ENCODE measurements at regions not wholly inside any gene's neighbourhood (a gene's known extent, or its start where the extent isn't known, plus 50 kb on each side); places are given as distances from the start of the nearest gene placed in this dataset.
"Not testable (repeated sequence)": the region's sequence is repeated elsewhere in the genome, so short reads cannot be mapped to it uniquely, and the experiment has no call there.

GRCh38 chr1:144065299-144066060 is 93.7 kb upstream of the FAM72C start:
- H3K27me3 ChIP-seq; H3K36me3 ChIP-seq; intact Hi-C loops (cut with DNase I); H3K4me1 ChIP-seq; H3K27ac ChIP-seq; DNase-seq; H3K9me3 ChIP-seq; H3K4me3 ChIP-seq: not testable (repeated sequence)
- ATAC-seq, result peak; percentile 85

- H3K4me1 ChIP-seq; H3K9me3 ChIP-seq; H3K27ac ChIP-seq; intact Hi-C loops (cut with DNase I); H3K36me3 ChIP-seq; H3K27me3 ChIP-seq; H3K4me3 ChIP-seq; DNase-seq: not testable (repeated sequence)
- peak; percentile 49 for ATAC-seq
Measured at GRCh38 chr1:144049365-144049764, 77.6 kb upstream of the FAM72C start.

- H3K9me3 ChIP-seq; intact Hi-C loops (cut with DNase I): not testable (repeated sequence)
Measured at GRCh38 chr1:144046645-144047044, 74.9 kb upstream of the FAM72C start.

GRCh38 chr1:144045751-144046546 is 74.2 kb upstream of the FAM72C start:
- intact Hi-C loops (cut with DNase I); H3K27ac ChIP-seq; H3K4me3 ChIP-seq; H3K9me3 ChIP-seq; H3K4me1 ChIP-seq; H3K36me3 ChIP-seq; DNase-seq; H3K27me3 ChIP-seq: not testable (repeated sequence)
- ATAC-seq, result peak; percentile 45

More at GRCh38 chr1:144046645-144047044, 74.9 kb upstream of the FAM72C start:
- ATAC-seq, DNase-seq, H3K4me1 ChIP-seq, H3K27me3 ChIP-seq, H3K4me3 ChIP-seq, H3K36me3 ChIP-seq, H3K27ac ChIP-seq: not testable (repeated sequence)

- intact Hi-C loops (cut with DNase I), result not testable (repeated sequence)
Measured at GRCh38 chr1:144042251-144042650, 70.5 kb upstream of the FAM72C start.

GRCh38 chr1:144040293-144040692 is 68.5 kb upstream of the FAM72C start:
- DNase-seq; H3K27ac ChIP-seq; H3K4me3 ChIP-seq; intact Hi-C loops (cut with DNase I); H3K9me3 ChIP-seq; H3K36me3 ChIP-seq; H3K4me1 ChIP-seq; H3K27me3 ChIP-seq; ATAC-seq: not testable (repeated sequence)

More at GRCh38 chr1:144042251-144042650, 70.5 kb upstream of the FAM72C start:
- not testable (repeated sequence) for H3K27me3 ChIP-seq, H3K4me1 ChIP-seq, ATAC-seq, H3K27ac ChIP-seq, H3K36me3 ChIP-seq, H3K4me3 ChIP-seq, H3K9me3 ChIP-seq, DNase-seq

GRCh38 chr1:144034045-144034444 is 62.3 kb upstream of the FAM72C start:
- H3K4me1 ChIP-seq; intact Hi-C loops (cut with DNase I); H3K4me3 ChIP-seq; H3K27ac ChIP-seq; H3K9me3 ChIP-seq; DNase-seq; H3K27me3 ChIP-seq; H3K36me3 ChIP-seq; ATAC-seq: not testable (repeated sequence)

- H3K4me3 ChIP-seq; H3K4me1 ChIP-seq; DNase-seq; H3K9me3 ChIP-seq; intact Hi-C loops (cut with DNase I); ATAC-seq; H3K27me3 ChIP-seq; H3K36me3 ChIP-seq; H3K27ac ChIP-seq: not testable (repeated sequence)
Measured at GRCh38 chr1:144031550-144031949, 59.8 kb upstream of the FAM72C start.

- ATAC-seq; H3K27ac ChIP-seq; DNase-seq; H3K4me3 ChIP-seq; H3K36me3 ChIP-seq; intact Hi-C loops (cut with DNase I); H3K4me1 ChIP-seq; H3K9me3 ChIP-seq; H3K27me3 ChIP-seq: not testable (repeated sequence)
Measured at GRCh38 chr1:144026022-144026421, 54.2 kb upstream of the FAM72C start.

- H3K27ac ChIP-seq; H3K27me3 ChIP-seq; ATAC-seq; H3K9me3 ChIP-seq; DNase-seq; H3K4me1 ChIP-seq; H3K4me3 ChIP-seq; H3K36me3 ChIP-seq; intact Hi-C loops (cut with DNase I): not testable (repeated sequence)
Measured at GRCh38 chr1:144021690-144022384, 50.1 kb upstream of the FAM72C start.

Data from upper lobe of right lung (tissue), 1 donor.